ENCODE measurements at regions not wholly inside any gene's neighbourhood (a gene's known extent, or its start where the extent isn't known, plus 50 kb on each side); places are given as distances from the start of the nearest gene placed in this dataset.

GRCh38 chr18:30622104-30622503, 420.4 kb downstream of the DSC3 start:
- Histone ChIP-seq H3K4me3 (ENCODE audit: low read length, poor library complexity, severe bottlenecking) (no peak overlapping the region), H3K79me2 (ENCODE audit: insufficient read depth, low read length) (no peaks in the 10 kb centered on the region), H3K27me3 (ENCODE audit: insufficient read depth, low read length, poor library complexity, severe bottlenecking) (no peaks in the 10 kb centered on the region), H3K36me3 (ENCODE audit: insufficient read depth, low read length) (no peaks in the 10 kb centered on the region), H3K9ac (ENCODE audit: low read depth, low read length, poor library complexity, severe bottlenecking) (no peak overlapping the region), H3K4me1 (ENCODE audit: insufficient read depth, low read length, poor library complexity, severe bottlenecking) (no peaks in the 10 kb centered on the region), H4K20me1 (ENCODE audit: insufficient read depth, low read length, poor library complexity, severe bottlenecking) (no peaks in the 10 kb centered on the region), H2AFZ (ENCODE audit: low read length) (no peak overlapping the region), H3K4me2 (ENCODE audit: low read depth, low read length, poor library complexity, severe bottlenecking) (no peak overlapping the region), H3K9me3 (ENCODE audit: insufficient read depth, low read depth, low read length) (no peaks in the 10 kb centered on the region), H3F3A (ENCODE audit: low read depth) (no peaks in the 10 kb centered on the region), H3K9me2 (replicated peaks; ENCODE audit: low read depth, low read length) (no peaks in the 10 kb centered on the region)
- TF ChIP-seq, protein P1, sequence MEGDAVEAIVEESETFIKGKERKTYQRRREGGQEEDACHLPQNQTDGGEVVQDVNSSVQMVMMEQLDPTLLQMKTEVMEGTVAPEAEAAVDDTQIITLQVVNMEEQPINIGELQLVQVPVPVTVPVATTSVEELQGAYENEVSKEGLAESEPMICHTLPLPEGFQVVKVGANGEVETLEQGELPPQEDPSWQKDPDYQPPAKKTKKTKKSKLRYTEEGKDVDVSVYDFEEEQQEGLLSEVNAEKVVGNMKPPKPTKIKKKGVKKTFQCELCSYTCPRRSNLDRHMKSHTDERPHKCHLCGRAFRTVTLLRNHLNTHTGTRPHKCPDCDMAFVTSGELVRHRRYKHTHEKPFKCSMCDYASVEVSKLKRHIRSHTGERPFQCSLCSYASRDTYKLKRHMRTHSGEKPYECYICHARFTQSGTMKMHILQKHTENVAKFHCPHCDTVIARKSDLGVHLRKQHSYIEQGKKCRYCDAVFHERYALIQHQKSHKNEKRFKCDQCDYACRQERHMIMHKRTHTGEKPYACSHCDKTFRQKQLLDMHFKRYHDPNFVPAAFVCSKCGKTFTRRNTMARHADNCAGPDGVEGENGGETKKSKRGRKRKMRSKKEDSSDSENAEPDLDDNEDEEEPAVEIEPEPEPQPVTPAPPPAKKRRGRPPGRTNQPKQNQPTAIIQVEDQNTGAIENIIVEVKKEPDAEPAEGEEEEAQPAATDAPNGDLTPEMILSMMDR (conservative IDR thresholded peaks at IDR 0.05; ENCODE audit: low read length): no peak
- TF ChIP-seq EZH2phosphoT487 (IDR thresholded peaks at IDR 0.05; ENCODE audit: borderline replicate concordance): no peak

- TF ChIP-seq EZH2phosphoT487 (IDR thresholded peaks at IDR 0.05; ENCODE audit: borderline replicate concordance): no peak
- TF ChIP-seq, protein P1 (conservative IDR thresholded peaks at IDR 0.05; ENCODE audit: low read length): no peak
- Histone ChIP-seq H3K36me3 (ENCODE audit: insufficient read depth, low read length) (no peaks in the 10 kb centered on the region), H3K9me2 (replicated peaks; ENCODE audit: low read depth, low read length) (no peaks in the 10 kb centered on the region), H3K9ac (ENCODE audit: low read depth, low read length, poor library complexity, severe bottlenecking) (no peak overlapping the region), H3K4me3 (ENCODE audit: low read length, poor library complexity, severe bottlenecking) (no peak overlapping the region), H3K27me3 (ENCODE audit: insufficient read depth, low read length, poor library complexity, severe bottlenecking) (no peaks in the 10 kb centered on the region), H3F3A (ENCODE audit: low read depth) (no peaks in the 10 kb centered on the region), H3K4me1 (ENCODE audit: insufficient read depth, low read length, poor library complexity, severe bottlenecking) (no peaks in the 10 kb centered on the region), H3K9me3 (ENCODE audit: insufficient read depth, low read depth, low read length) (no peaks in the 10 kb centered on the region), H3K4me2 (ENCODE audit: low read depth, low read length, poor library complexity, severe bottlenecking) (no peak overlapping the region), H3K79me2 (ENCODE audit: insufficient read depth, low read length) (no peaks in the 10 kb centered on the region), H2AFZ (ENCODE audit: low read length) (no peak overlapping the region), H4K20me1 (ENCODE audit: insufficient read depth, low read length, poor library complexity, severe bottlenecking) (no peaks in the 10 kb centered on the region)
Observed at GRCh38 chr18:30618567-30618966, 424.0 kb downstream of the DSC3 start.

DNA sequence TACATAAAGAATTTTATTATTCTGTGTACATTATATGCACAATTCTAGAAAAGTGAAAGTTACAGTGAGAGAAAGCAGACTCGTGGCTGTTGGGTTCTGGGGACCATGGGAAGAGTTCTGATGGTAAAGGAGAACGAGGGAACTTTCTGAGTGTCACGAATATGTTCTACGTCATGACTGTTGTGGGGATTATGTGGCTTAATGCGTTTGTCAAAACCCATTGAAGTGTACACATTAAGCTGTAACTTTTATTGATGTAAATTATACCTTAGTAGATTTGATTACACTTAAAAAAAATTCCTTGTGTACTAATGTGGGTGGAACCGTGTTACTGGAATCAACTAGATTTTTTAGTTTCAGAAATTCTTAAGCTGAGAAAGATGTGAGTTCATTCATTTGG, 426.1 kb downstream of the DSC3 start:
- no peaks in the 10 kb centered on the region for H3K4me1 ChIP-seq (ENCODE audit: insufficient read depth, low read length, poor library complexity, severe bottlenecking)

More for the DNA sequence above, 426.1 kb downstream of the DSC3 start:
- no peak overlapping the region for H3K9ac ChIP-seq (ENCODE audit: low read depth, low read length, poor library complexity, severe bottlenecking)
- TF ChIP-seq EZH2phosphoT487 (IDR thresholded peaks at IDR 0.05; ENCODE audit: borderline replicate concordance): no peak
- TF ChIP-seq, protein P1 (conservative IDR thresholded peaks at IDR 0.05; ENCODE audit: low read length): no peak
- H3K36me3 ChIP-seq (ENCODE audit: insufficient read depth, low read length): no peaks in the 10 kb centered on the region
- H3K9me3 ChIP-seq (ENCODE audit: insufficient read depth, low read depth, low read length): no peaks in the 10 kb centered on the region
- no peak overlapping the region for H3K4me2 ChIP-seq (ENCODE audit: low read depth, low read length, poor library complexity, severe bottlenecking)
- no peaks in the 10 kb centered on the region for H3K79me2 ChIP-seq (ENCODE audit: insufficient read depth, low read length)
- H3K27me3 ChIP-seq (ENCODE audit: insufficient read depth, low read length, poor library complexity, severe bottlenecking): no peaks in the 10 kb centered on the region
- H3K4me3 ChIP-seq (ENCODE audit: low read length, poor library complexity, severe bottlenecking): no peak overlapping the region
- no peak overlapping the region for H2AFZ ChIP-seq (ENCODE audit: low read length)
- no peaks in the 10 kb centered on the region for H3F3A ChIP-seq (ENCODE audit: low read depth)
- no peaks in the 10 kb centered on the region for H4K20me1 ChIP-seq (ENCODE audit: insufficient read depth, low read length, poor library complexity, severe bottlenecking)
- no peaks in the 10 kb centered on the region for H3K9me2 ChIP-seq (replicated peaks; ENCODE audit: low read depth, low read length)
